HG03460 (cell line): ENCODE measurements at regions not wholly inside any gene's neighbourhood (a gene's known extent, or its start where the extent isn't known, plus 50 kb on each side); places are given as distances from the start of the nearest gene placed in this dataset.
"Not testable (repeated sequence)": the region's sequence is repeated elsewhere in the genome, so short reads cannot be mapped to it uniquely, and the experiment has no call there.

ENCODE experiments used
- ATAC-seq: cut with Tn5 transposase; IDR thresholded peaks from one replicate; pipeline ENCODE4 v1.9.1; 2021; ENCODE audit not compliant: unreplicated experiment

DNA sequence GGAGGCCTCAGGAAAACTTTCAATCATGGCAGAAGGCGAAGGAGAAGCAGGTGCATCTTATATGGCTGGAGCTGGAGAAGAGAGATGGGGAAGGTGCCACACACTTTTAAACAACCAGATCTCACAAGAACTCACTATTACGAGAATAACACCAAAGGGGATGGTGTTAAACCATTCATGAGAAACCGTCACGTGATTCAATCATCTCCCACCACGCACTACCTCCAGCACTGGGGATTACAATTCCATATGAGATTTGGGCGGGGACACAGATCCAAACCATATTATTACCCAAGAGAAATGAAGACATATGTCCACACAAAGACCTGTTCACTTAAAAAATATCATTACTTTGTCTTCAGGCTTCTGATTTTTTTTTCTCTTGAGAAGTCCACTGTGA lies 518.5 kb downstream of the DCDC2C start:
- no peak for ATAC-seq

DNA sequence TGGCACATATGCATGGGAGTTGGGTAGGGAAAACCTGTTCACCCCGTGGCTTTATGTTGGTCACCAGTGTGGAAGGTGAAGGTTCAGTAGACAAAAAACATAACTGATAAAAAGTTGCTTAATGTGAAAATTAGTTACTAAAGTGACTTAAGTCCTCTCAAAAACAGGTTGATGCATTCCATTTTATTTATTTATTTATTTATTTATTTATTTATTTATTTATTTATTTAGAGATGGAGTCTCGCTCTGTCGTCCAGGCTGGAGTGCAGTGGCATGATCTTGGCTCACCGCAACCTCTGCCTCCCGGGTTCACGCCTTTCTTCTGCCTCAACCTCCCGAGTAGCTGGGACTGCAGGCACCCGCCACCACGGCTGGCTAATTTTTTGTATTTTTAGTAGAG lies 541.0 kb downstream of the DCDC2C start:
- ATAC-seq: not testable (repeated sequence)

DNA sequence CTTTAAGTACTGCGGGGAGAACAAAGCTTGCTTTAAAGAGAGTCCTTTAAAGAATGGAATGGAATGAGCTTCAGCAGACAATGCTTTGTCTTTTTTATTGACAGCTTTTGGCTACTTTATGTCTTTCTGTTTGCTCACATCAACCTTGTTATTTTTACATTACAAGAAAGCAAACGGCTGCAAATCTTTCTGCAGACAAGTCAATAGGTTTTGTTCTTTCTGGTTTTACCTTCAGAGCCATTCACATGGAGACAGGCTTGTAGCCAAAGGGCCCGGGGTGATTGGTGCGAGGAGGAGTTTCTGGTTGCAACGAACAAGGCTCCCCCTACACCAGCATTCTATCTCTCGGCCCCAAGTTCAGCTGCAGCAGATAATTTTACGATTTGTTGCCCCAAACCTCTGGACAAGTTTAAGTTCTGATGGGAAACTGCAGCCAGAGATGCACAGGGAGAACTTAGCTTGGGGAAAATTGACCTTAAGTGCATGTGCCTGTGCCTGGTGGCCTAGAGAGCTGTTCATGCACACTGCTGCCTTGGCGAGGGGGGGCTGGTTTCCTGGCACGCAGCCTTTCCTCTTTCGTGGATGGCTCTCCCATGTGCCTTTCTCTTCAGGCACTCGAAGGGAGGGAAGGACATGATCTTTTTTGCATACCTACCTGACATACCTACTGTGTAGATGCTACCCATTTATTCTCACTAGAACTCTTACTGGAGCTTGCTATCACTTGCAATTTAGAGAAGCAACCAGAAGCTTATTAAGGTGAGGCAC lies 543.2 kb downstream of the DCDC2C start:
- ATAC-seq: no peak

DNA sequence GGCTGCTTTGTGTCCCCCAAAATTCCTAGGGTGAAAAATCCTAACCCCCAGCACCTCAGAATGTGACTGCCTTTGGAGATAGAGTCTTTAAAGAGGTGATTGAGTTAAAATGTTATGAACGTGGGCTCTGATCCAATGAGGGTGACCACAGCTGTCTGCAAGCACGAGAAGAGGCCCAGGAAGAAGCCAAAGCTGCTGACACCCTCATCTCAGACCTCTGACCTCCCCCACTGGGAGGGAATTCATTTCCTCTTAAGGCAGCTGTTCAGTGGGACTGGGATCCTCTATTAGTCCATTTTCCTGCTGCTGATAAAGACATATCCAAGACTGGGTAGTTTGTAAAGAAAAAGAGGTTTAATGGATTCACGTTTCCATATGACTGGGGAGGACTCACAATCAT lies 544.4 kb downstream of the DCDC2C start:
- no peak for ATAC-seq

DNA sequence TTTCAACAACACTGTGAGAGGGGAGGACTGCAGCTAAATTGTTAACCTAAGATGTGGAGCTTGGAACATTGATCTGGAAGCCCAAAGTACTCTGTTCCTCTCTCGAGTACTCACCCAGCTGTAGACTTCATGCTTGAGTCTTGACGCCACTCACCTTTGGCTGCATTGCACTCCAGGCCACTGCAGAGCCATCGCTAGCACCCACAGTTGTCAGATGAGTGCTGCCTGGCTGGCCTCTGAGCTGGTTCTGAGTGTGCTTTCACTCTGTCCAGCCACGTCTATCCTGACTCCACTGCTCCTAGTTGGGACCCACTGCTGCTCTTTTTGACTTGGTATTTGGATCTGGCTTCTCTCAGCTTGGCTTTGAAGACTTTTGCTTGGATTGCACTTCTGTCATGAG lies 552.1 kb downstream of the DCDC2C start:
- ATAC-seq: no peak

DNA sequence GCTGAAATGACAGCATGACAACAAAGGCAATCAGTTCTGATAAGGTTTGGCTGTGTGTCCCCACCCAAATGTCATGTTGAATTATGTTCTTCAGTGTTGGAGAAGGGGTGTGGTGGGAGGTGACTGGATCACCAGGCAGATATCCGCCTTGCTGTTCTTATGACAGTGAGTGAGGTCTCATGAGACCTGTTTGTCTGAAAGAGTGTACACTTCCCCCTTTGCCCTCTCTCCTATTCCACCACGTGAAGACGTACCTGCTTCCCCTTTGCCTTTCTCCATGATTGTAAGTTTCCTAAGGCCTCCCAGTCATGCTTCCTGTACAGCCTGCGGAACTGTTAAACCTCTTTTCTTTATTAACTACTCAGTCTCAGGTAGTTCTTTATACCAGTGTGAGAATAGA lies 553.0 kb downstream of the DCDC2C start:
- ATAC-seq: no peak

DNA sequence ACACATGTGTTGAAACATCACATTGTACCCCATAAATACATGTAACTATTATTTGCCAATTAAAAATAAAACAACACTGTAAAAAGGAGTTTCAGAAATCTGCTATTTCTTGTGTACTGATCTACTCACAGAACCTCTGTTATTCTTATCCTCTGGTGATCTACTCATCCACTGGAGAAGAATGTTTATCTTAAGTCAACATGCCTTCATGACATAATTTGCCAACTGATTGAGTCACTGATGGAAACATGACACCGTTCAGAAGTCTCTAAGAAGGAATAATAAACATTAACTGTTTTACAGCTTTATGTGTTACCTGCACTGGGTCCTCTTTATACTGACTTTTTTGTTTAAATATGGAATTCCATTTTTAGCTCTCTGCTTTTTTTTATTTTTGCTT lies 555.2 kb downstream of the DCDC2C start:
- no peak for ATAC-seq

DNA sequence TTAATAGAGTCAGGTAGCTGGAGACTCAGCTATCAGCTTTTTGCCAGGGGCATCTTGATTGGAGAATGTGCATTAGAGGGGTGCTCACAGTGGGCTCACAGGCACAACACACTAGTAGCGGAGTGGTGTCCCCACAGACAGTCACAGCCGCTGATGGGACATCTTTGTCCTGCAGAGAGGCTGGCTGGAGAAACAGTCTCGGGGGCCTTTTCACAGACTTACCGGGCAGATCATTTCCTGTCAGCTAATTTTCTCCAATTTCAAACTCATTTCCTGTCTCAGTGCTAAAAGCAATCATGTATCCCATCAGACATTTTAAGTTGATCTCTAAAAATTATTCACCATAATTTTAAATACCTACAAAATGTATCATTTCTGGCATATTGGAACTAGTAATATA lies 562.6 kb downstream of the DCDC2C start:
- ATAC-seq: no peak

DNA sequence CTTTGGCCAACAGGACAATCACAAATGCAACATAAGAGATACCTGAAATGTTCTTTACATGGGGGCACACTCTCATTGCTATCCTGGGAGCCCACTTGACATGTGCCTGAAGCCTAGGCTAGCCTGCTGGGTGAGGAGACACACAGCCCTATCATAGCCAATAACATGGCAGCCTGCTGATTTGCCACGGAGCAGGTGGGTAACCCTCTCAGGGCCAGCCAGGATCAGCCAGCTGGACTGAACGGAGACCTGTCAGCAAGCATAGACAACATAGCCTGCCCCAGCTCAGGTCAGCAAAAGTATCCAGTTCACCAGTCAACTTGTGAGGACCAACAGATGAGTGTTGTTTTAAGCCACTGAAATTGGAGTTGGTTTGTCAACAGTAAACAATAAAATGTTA lies 566.5 kb downstream of the DCDC2C start:
- no peak for ATAC-seq

DNA sequence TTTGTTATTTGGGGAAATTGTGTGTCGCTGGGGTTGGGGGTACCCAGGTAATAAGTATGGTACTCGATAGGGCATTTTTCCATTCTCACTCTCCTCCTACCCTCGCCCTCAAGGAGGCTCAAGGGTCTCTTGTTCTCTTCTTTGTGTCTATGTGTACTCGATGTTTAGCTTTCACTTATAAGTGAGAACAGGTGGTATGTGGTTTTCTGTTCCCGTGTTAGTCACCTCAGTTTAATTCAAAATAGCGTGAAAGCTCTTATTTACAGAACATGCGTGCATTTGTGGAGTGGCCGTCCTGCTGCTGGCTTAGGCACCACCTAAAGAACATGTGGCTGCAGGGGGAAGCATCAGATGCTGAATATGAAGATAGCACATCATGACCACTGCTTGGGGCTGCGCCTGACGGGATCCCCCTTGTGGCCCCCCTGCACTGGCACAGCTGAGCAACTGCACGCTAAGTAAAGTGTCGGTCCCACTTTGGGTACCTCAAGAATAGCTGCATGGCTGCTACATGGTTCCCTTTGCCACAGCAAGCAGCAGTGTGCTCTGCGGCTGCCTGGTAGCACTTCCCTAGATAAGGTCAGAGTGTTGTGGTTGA lies 569.0 kb downstream of the DCDC2C start:
- ATAC-seq: no peak

DNA sequence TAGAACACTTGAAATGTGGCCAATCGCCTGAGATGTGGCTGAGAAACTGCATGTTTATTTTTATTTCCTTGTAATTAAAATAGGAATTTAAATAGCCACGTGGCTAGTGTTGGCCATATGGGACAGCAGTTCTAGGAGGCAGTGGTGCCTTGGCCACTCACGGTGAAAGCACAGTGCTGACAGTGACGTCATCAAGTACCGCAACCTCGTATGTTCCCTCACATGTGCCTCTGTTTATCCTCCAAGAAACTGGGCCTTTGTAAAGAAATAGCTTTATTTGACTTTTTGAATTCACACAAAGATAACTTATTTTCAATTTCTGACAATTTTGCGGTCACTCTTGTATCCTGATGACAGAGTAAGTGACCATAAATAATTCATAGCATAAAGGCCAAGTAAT lies 575.0 kb downstream of the DCDC2C start:
- no peak for ATAC-seq

DNA sequence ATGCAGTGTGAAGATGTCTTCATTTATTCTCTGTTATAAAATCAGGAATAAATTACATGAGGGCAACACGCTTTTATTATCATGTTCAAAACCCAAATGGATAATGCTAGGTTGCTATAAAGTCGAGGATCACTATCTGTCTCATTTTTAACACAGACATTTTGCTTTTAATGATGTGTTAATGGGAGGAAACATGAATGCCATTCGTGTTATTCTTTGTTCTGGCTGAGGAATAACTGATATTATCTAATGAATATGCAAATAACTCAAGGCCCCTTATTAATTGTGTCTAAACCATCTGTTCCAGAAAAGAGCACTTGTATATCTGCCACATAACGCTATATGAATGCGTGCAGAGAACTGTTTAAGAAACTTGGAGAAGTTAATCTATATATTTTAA lies 576.1 kb downstream of the DCDC2C start:
- no peak for ATAC-seq

DNA sequence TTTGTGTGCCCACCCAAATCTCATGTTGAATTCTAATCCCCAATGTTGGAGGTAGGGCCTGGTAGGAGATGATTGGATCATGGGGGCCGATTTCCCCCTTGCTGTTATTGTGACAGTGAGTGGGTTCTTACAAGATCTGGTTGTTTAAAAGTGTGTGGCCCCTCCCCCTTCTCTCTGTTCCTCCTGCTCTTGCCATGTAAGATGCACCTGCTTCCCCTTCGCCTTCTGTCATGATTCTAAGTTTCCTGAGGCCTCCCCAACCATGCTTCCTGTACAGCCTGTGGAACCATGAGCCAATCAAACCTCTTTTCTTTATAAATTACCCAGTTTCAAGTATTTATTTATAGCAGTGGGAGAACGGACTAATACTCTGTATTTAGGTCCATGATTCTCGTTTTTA lies 588.1 kb downstream of the DCDC2C start:
- no peak for ATAC-seq

DNA sequence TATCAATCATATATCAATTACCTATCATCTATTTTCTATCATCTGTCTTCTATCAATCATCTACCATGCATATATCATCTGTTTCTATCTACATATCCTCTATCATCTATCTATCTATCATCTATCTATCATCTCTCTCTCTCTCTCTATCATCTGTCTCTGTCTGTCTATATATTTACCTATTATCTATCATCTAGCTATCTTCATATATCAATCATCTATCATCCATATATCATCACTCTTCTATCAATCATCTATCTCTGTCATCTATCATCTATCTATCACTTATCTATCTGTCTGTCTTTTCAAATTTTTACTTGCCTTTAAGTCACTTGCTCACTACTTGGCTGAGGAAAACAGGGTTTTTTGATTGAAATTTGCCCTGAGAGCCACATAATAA lies 592.3 kb downstream of the DCDC2C start:
- no peak for ATAC-seq

DNA sequence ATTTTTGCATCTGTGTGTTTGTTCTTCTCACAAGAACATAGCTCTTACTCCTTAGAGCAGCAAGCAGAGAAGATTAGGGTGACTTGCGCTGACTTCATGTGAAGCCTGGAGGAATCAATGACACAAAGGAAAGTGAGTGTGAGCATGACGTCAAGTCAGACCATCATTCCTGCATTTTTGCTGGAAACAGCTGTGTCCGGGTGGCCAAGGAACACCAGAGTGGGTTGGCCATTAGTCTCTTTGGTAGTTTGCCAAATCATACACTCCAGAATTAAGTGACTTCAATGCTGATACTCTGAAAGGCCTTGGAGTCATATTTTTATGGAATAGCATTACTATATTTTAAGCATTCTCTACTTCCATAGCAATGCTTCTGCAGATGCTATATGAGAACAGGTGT lies 597.2 kb downstream of the DCDC2C start:
- ATAC-seq: no peak

DNA sequence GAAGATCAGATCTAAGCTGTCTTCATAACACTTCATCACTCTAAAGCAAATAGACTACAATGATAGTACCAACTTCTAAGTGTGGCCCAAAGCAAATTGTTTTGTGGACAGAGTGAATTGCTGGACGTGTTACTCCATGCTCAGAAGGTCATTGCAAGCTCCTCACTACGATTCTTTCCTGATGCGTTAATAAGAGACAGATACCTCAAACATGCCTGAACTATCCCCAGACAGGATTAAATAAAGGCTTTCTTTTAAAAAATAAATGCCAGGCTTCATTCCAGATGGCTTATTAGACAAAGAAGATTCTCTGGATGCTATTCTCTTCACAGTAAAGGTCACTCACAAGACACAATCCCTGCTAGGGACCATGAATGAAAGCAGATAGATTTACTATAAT lies 621.2 kb downstream of the DCDC2C start:
- ATAC-seq: no peak

DNA sequence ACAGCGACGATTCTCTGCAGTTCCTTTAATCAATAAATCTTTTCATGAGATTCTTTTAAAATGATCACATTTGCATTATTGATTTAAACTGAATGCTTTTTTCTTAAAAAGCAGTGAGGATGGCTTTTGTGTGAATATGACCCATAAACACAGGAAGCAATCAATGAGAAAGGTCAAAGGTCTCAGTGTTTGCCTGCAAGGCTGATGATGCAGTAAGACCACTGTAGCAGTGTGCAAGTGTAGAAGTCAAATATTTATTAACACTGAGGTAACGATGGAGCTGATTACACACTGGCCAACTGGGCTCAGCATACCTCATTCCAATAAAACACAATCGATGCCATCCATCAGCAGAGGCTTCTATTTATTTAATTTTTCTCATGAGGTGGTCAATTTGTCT lies 633.5 kb downstream of the DCDC2C start:
- no peak for ATAC-seq

DNA sequence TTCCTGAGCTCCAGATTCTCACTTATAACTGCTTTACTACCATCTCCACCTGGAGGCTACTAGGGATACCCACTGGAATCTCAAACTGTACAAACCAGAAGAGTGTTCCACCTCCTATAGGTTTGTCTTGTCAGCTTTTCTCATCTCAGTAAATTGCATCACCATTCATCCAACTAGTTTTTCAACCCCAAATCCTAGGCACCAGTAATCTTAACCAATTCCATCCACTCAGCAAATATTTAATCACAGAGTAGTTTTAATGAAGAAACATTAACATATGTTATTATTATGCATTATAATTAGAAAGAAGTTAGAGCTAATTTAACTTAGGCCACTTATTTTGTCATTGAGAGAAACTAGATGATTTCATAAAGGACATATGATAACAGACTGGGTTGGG lies 635.0 kb downstream of the DCDC2C start:
- ATAC-seq: no peak

DNA sequence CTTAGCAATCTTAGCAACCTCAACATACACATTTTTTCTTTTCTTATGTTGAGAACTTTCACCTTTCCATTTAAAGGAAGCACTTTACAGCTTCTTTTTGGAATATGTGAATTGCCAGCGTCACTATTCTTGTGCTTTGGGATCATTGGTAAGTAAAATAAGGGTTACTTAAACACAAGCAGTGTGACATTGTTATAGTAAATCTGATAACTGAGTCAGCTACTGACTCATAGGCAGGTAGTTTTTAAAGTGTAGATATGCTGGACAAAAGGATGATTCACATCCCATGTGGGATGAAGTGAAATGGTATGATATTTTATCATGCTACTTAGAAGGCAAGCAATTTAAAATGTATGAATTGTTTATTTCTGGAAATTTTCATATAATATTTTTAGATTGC lies 637.2 kb downstream of the DCDC2C start:
- ATAC-seq: no peak

DNA sequence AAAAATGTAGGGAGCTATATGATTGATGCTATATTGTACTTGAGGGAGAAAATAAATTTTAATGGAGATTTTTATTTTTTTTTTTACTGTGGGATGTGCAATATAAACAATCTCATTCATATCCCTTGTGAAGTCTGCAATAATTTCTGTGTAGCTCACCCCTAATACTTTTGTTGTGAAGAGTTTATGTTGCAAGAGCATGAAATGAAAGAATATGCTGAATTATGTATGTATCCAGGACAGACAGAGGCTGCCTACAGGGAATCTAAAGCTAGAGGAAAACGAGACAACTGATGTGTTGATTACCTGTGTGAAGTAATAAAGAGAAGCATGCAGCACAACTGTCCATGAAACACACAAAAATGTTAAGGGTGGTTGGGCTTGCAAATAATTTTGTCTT lies 643.3 kb downstream of the DCDC2C start:
- no peak for ATAC-seq

DNA sequence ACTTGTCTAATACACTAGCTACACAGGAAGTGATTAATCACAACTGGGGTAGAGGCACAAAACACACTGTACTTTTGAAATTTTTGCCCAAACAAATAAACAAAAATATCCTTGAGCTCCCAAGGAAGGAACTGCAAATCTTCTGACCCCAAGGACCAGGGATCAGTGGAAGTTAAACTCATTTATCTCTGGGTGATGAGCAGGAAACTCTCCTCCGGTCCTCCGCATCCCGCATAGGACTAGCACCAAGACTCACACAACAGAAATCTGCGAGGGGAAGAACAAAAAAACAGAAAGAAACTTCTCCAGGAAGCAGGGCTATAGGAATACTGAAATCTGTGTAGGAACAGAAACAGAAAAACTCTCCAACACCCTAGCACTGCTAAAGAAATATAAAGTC lies 650.3 kb downstream of the DCDC2C start:
- ATAC-seq: no peak

DNA sequence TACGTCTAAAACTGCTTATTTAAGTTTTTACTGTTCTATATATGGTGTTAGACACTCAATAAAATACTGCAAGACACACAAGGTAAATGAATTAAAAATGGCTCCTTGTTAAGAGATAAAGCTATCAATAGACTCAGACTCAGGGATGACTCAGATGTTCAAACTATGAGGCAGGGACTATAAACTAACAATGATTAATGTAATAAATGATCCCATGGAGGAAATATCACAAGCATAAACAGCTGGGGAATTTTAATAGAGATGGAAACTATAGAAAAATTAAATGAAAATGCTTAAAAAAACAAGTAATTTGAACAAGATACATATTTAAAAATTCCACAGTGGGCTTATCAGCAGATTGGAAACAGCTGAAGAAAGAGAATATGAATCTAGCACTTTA lies 650.8 kb downstream of the DCDC2C start:
- no peak for ATAC-seq

DNA sequence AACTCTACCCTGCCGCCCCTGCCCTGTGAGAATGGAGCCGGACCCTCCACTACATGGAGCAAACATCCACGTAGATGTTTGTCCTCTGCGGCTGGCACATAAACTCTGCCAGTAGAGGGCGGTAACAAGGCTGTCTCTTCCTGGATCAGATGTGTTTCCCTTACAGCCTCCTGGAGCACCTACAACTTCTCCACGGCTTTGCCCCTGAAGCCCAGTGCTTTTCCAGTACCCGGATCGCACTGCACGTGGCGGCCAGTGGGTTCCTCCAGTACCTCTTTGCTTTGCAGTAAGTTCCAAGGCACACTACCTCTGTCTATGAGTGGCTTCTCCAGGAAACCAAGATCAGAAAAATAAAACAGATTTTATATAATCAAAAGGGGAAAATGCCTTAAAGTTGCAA lies 651.3 kb downstream of the DCDC2C start:
- ATAC-seq: no peak
